HG02798 (cell line): ENCODE measurements at regions not wholly inside any gene's neighbourhood (a gene's known extent, or its start where the extent isn't known, plus 50 kb on each side); places are given as distances from the start of the nearest gene placed in this dataset.
"Not testable (repeated sequence)": the region's sequence is repeated elsewhere in the genome, so short reads cannot be mapped to it uniquely, and the experiment has no call there.

Source experiments
- ATAC-seq: cut with Tn5 transposase; IDR thresholded peaks from one replicate; pipeline ENCODE4 v1.9.1; 2021; ENCODE audit warnings: mild to moderate bottlenecking; ENCODE audit not compliant: unreplicated experiment, poor library complexity

DNA sequence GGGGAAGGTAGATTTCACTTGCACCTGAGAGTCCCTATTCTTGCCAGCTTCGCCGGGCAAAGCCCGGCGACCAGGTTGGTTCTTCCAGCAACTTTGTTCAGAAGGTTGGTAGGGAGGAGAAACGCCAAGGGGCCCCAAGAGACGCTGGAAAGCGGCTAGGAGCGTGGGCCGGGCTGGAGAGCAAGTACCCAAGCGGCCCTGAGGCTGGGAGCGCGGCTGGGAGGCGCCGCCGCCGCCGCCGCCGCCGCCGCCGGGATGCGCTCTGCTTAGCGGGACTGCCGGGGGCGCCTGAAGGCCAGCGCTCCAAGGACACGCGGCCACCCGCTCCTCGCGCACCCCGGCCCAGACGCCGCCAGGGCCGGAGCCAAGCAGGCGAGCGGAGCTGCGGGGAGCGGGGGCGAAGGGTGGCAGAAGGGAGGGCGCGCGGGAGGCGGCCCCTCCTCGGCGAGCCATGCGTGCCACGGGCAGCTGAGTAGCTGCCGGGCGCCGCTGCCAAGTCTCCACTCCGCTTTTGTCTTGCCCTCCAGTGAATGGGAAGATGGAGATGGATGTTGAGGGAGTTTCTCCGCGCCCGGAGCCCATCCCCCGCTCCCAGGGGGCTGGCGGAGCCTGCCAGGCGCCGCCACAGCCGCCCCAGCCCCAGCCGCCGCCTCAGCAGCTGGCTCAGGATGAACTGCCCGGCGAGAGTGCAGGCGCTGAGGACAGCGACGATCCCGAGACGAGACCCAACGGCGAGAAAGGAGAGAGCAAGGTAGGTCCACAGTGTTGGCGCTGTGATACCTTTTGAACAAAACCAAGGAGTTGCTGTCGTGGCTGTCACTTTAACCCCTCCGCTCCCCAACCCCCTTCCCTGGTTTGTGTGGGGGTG is 227.4 kb upstream of the AZI2 start:
- no peak for ATAC-seq

DNA sequence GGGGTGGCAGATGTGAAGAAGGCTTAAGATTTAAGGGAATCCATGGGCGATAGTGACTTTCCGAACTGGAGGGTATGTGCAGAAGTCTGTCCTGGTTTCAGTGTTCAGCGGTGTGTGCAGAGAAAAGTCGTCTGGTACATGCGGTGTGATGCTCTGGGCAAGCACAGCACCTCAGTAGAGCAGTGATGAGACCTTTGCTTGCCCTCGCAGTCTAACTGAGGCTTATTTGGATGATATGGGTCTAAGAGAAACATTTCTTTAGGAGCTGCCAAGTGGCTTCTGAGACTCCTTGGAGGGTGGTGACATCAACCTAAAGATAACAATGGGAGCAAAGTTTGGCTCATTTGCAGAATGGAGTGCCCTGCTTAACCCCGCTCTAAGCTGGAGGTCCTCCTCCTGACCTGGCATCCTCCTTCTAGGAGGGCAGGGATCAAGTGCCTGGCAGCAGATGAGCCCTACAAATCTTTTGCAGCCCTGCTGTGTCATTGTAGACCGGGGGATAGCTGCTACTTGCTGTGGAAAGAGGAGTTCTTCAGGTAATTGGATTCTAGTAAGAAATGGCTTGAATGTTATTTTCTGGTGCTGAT is 228.1 kb upstream of the AZI2 start:
- ATAC-seq = no peak

DNA sequence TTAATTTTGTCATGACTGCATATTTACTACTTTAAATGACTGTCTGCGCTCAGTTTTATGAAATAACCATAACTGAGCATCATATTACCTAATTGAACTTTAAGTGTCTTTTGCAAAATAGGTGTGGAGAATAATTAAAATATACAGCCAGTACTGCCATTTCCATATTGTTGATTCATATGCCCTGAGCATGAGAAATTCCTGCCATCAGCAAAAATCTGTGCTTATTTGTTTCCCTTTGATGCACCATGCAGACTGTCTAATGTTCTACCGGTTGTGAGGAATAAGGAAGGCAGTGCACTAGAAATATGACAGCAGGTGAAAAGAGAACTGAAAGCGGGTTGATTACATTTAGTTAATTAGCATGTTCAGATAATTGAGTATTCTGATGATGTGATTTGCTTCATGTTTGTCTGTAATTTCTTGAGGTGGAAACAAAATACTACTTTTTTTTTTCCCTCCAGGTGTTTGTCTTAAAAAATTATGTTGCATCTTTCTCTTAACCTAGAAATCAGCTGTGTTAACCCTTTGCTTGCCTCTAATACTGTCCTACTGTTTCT is 229.4 kb upstream of the AZI2 start:
- no peak for ATAC-seq

DNA sequence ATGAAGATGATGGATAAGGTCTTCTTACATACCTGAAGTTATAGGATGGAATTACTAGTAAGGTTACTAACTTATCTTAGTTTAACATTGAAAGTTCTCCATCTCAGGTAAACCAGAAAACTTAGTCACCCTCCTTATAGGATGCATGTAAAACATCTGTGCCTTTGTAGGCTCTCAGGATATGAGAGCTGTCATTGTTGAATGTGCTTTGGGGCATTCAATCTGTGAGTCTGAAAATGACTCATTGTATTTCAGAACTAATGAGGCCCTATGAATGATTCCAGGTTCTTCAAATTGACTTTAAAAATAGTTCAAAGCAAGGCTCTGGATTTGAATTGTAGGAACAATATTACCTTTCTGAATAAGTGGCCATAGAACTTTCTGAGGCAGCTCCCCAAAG is 237.7 kb upstream of the AZI2 start:
- no peak for ATAC-seq

DNA sequence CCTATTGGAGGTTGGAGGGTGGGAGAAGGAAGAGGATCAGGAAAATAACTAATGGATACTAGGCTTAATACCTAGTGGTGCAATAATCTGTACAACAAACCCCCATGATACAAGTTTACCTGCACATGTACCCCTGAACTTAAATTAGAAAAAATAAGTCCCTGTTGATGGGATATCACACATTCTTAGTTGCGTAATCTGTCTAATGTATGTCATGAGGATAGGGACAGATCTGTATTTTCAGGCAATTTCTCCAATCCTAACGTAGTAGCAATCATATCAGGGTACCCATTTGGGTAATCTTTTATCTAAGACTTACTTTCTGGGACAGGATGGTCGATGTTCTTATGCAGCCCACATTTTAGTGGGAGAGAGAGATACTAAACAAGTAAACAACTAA is 239.1 kb upstream of the AZI2 start:
- ATAC-seq = no peak

DNA sequence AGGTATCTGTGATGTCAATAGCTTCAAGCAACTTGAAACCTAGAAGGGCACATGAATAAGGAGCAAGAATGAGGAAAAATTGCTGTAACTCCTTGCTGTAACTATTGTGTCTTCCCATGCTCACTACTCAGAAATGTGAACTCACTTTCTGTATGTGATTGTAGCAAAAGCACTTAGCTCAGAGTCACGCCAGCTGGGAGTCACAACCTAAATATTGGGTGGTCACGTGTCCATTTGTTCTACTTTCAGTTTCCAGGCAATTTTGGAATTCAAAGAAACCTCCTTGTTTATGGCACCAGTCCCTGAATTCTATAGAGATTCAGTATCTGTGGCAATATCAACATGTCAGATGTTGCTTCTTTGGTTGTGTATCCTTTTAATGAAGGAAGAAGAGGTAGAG is 241.6 kb upstream of the AZI2 start:
- ATAC-seq = peak; percentile 42

DNA sequence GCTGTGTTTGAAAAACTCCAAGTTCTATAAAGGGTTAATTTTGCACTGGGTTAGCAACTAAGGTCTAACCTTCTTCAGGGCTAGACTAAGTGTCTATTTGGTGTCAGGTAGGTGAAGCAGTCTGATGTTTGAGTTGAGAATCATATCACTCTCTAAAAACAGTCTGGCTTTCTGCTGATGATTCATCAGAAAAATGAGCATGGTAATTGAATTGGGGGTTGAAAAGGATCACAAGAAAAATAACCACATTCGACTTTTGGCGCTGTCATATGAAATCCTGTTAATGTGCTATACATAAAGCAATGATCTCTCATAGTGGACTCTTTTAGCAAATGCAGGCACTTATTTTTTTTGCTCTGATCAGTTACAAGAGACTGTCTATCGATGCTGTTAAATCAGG is 242.2 kb upstream of the AZI2 start:
- no peak for ATAC-seq

DNA sequence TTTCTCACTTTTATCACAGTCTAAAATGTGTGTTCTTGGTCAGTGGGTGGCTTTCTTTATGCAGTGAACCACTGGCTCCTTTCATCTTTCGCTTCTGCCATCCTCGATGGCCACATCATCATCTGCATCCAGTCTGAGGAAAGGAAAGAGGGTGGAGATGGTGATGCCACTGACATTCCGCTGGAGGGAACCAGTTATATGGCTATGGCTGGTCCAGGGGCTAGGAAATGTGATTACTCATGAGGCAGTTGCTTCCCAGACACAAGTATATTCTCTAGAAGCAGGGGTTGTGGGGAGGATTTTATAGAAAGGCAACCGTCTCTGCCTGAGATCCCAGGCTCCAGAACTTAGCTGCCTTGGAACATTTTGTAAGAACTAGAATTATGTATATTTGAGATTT is 246.7 kb upstream of the AZI2 start:
- ATAC-seq = no peak

DNA sequence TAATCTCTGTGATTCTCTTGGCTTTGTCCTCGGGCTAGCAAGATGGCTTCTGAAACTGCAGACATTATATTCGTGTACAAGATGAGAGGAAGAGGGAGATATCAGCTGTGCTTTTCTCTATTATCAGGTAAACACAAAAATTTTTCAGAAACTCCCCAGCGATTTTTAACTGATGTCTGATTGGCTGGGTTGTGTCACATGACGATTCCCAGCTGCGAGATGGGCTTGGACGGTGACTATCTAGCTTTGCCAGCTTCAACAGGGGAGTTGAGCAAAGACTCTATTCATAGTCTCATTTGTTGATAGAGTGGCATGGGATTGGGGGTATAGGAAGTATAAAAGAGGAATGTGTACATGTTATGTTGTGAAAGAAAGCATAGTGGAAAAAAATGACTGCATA is 248.8 kb upstream of the AZI2 start:
- ATAC-seq = no peak

DNA sequence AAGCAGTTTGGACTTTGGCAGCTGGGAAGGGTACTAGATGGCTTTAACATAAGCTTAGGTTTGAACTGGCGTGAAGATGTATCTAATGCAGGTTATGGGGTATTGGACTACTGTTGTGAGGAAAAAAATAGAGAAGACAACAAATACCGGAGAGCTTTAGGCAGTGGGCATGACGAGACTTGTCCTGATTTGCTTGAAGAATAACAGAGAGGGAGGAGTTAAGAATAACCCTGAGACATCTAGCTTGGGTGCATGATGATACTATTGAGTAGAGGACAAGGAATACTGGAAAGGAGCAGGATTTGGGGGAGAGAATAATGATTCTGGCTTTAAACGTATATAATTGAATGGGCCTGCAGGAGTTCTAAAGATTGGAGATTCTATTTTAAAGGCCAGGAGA is 249.5 kb upstream of the AZI2 start:
- ATAC-seq = no peak

DNA sequence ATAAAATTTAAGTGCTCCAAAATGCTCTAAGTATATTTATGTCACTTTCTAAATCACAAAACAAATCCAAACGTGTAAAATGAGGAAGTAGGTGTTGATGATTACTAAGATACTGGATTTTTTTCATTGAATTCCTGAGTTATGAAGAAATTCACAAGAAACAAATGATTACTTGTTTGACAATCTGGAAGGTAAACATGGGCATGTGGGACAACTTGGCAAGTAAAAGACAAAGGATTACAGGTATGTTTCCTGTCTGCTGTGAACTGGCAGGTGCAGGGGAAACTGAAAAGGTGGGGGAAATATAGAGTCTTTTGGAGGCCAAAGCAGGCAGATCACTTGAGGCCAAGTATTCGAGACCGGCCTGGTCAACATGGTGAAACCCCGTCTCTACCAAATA is 252.7 kb upstream of the AZI2 start:
- ATAC-seq = no peak

DNA sequence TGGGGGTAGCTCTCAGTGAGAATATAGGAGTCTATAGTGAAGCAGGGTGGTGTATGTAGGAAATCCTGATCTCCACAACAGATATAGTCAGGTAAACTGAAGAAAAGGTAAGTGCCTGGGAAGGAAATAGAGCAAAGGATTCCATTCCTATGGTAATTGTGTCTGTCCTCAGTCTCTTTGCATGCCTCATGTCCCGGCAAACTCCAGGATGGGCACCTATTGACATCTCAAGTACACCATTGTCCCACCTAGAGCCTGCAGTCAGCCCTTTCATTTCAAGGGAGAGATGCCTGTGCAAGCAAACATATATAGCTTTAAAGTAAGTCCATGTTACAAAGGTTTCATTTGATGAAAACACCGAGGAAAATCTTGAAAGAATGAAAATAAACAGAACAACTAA is 257.7 kb upstream of the AZI2 start:
- ATAC-seq = no peak

DNA sequence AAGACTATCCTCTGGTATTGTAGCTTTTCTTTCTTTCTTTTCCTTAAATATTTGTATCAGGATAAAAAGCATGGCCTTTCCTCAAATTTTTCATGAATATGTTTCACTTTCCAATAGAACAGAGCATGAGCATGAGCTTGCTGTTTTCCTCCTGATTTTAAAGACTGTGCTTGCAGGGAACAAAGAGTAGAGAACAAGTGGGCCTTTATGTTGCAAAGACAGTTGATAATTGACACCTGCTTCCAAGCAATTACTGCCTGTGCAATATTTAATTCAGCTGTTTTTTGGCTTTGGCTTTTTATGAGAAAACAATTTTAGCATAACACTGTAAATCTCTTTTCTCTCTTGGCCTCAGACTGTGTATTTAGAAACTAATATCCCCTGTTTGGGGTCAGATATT is 263.6 kb upstream of the AZI2 start:
- no peak for ATAC-seq

DNA sequence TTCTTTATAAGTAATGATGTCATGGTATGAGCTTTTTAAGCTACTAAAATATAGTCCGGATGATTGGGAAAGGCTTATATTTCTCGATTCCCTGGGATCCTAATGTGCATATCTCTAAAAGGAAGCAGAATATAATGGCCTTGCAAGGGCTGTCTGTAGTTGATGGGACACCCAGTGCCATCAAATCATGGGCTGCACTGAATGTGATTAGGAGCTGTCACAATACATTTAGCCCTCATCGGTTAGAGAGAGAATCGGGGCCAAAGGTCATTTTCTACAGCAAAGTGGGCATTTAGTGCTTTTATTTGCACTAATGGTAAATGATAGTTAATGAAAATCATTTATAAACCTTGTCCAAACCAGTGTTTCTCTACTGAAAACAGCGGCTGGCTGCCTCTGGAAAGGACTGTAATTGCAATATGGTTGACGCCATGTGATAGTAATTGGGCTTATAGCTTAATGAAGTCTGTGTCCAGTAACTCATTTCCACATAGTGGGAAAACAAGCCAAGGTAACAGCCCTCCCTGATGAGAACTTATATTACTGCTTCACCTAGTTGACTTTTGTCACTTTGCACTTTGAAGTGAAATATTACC is 265.0 kb upstream of the AZI2 start:
- no peak for ATAC-seq

DNA sequence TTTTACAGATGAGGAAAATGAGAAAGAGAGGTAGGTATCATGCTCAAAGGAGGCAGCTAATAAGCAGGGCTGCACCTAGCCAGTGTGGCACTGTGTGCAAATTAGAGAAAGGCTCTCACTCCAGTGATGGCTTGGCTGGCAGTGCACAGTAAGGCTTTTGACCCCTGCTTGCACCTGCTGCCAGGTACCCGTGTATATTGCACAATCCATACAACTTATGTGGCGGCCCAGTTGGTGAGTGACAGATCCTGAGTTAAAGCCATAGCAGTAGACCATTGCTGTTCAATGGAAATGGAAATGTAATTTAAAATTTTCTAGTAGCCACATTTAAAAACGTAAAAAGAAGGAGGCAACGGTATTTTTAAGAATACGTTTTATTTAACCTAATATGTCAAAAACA is 266.4 kb upstream of the AZI2 start:
- no peak for ATAC-seq

DNA sequence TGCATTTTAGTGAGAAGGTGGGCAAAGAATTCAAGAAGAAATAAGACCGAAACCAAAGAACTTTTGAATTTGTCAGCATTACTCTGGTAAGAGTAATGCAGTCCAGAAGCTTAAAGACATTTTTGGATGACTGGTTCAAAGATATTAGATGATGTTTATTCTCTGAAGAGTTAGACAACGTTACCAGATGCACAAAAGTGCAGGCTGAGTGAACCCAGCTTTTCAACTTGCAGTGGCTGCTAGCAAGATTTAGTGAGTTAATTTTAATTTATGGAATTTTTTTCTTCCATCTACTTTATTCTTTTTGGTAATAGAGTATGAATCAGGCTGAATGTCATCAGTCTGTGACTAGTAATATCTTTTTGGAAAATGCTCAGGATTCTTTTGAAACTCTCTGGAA is 267.3 kb upstream of the AZI2 start:
- ATAC-seq = no peak

DNA sequence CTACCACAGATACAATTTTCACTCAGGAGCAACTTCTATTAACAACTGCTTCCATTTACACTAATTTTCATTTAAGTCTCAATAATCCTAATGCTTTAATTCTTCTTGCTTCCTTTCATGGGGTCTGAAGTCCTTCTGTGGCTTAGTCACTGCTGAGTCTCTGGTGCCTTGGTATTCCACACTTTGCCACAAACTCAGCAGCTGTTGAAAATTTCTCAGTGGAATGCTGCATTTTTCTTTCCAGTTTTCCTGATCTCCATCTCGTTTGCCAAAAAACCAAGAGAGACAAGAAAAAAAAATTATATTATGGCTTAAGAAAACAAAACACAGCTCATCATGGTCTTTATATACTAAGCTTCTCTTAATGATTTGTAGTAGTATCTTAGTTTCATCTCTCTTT is 269.2 kb upstream of the AZI2 start:
- no peak for ATAC-seq

DNA sequence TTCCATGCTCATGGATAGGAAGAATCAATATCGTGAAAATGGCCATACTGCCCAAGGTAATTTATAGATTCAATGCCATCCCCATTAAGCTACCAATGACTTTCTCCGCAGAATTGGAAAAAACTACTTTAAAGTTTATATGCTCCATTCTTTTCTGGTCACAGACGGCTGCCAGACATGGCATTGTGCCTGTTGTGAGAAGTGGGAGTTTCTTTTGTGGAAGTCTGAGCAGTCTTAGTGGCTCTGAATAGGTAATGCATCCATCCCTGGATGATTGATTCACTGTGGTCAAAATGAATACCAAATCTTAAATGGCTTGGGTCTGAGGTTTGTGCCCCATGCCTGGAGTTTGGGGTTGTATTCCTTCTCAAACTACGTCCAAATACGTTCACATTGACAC is 274.5 kb upstream of the AZI2 start:
- no peak for ATAC-seq

DNA sequence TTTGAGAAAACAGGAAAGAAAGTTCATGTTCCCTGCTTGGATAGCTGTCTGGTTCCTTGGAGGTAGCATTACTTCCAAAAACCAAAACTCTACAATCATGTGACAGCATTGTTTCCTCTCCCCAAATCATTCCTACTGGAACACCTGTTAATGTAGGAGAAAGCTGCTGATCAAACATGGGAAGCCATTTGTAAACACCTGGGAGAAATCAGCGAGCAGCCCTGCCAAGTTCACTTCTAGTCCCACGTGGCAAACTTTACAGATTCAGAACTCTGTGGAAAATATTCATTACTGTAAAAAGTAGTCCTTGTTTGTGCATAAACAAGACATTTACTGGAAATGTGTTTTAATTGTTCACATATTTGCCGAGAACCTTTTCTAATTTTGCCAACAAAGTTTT is 275.5 kb upstream of the AZI2 start:
- no peak for ATAC-seq

DNA sequence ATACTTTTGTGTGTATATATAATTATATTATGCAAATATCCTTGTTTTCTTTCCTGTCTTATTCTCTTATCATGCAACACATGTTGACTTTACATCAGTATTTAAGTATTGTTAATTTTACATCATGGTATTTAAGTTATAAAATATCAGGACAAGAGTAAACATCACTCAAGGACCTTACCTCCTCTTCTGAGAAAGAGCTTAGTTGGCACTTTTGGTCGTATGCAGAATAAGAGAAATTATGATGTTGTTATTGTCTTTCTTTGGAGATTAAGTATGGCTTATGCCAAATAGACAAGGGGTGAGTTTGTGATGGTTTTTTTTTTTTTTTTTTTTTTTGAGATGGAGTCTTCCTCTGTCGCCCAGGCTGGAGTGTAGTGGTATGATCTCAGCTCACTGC is 279.2 kb upstream of the AZI2 start:
- not testable (repeated sequence) for ATAC-seq

DNA sequence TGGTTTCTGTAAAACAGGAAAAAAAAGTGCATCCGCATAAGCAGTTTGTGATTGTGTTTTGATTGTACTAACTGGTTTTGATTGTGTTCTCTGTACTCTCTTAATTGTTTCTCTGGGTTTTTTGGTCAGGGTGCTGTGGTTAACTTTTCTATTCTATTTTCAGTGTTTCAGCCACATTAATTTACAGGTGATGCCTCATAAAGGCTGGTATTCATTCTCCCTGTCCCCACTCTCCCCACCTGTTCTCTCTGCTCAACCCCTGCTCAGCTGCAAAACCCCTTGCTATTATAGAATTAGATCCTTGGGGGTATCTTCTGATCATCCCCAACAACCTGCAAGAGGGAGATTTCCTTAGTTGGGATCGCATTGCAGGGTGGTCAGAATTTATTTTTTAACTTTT is 285.4 kb upstream of the AZI2 start:
- ATAC-seq = no peak

DNA sequence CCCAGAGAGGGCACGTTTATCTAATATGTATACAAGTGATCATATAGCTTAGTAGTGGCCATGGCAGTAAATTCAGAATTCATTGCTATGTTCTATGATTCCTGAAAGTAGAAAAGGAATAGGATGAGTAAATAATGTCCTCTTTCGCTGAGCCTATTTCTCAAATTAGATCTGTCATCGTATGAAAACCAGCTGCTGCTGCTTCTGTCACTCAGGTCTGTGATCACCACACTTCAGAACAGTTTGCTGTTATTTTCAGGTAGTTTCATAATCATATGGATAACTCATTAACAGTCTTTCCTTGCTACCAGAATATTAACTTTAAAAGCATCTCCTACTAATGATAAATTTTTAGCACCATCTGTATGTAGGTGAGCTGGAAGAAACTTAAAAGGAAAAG is 289.1 kb upstream of the AZI2 start:
- no peak for ATAC-seq
